HS-5 (cell line): ENCODE measurements at regions not wholly inside any gene's neighbourhood (a gene's known extent, or its start where the extent isn't known, plus 50 kb on each side); places are given as distances from the start of the nearest gene placed in this dataset.

Experiments
- DNase-seq: peaks from one replicate; pipeline ENCODE4 v3.0.0-alpha.2; 2012; ENCODE audit warnings: low read depth

DNA sequence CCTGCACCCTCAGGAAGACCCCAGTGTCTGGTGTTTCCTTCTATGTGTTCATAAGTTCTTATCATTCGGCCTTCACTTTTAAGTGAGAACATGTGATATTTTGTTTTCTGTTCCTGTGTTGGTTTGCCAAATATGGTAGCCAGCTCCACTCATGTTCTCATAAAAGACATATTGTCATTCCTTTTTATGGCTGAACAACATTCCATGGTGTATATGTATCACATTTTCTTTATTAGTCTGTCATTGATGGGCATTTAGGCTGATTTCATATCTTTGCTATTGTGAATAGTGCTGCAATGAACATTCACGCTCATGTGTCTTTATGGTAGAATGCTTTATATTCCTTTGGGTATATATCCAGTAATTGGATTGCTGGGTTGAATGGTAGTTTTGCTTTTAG lies 645.1 kb downstream of the SLC16A7 start:
- DNase-seq, result no peak

DNA sequence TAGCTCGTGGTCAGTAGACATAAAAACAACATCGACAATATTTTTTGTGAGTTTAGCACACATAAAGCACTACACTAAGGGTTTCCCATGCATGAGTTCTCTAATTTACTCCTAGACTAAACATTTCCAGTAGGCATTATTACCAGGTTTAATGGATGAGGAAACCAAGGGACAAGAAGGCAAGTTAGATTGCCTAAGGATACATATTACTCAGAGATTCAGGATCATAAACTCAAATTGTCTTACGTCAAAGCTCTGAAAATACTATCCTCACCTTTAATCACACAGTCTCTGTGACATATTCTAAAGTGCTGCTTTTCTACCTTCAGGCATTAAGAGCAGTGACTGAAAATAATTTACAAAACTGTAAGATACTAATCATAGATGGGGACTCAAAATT lies 655.3 kb downstream of the SLC16A7 start:
- no peak for DNase-seq

DNA sequence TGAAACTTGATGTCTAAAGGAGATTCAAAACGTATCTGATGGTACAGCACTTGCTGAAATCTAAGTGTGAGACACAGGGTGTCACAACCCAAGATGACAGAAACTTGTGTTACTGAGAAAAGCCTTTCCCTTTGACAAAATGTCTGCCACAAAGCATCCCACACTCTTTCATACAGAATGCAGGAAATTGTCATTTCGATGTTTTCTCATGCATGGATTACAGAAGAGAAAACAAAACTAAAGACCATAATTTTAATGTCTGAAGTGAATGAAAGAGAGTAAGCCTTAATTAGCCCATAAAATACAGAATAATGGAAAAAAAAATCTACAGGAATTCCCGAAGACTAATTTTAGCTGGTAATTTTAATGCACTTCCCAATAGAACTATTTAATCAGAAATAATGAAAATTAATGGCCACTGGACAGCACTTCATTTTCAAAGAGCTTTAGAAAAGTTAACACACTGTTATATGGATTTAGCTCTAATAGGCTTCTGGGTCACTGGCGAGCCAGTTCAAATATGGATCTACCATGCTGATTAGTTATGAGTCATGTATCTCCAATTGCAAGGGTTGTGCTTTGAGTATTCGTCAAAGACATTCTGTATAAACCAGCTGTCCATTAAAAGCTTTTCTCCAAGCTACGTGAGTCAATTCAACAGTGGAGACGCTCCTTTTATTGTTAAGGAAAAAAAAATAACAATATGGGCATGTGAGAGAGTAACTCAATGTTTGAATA lies 656.7 kb downstream of the SLC16A7 start:
- DNase-seq, result no peak

DNA sequence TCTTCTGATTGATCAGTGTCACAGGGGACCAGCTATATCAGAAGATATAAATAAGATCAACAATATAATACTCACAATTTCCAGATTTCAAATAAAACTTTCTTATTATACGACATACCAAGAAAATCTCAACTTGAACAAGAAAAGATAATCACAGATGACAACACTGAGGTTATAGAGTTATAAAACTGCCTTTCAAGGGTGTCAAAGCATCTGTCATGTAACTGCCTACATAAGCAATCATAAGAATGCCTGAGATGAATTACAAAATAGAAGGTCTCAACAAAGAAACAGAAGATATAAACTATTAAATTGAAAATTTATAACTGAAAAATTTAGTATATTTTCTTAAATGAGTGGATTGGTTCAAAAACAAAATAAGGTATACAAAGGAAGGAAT lies 659.2 kb downstream of the SLC16A7 start:
- DNase-seq, result no peak

DNA sequence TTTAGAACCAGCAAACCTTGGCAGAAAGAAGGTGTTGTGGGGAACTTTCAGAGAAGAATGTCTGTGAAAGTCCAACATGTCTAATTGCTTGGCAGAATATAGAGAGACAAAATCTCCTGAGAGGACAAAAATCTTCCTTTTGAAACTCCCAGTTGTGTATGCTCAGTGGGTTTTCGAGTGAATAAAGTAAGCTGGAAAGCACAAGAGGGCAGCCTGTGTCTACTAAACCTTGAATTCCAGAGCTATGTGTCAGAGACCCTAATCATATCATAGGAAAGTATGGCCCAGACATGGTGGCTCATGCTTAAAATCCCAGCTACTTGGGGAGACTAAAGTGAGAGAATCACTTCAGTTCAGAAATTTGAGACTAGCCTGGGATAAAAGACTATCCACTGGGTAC lies 661.2 kb downstream of the SLC16A7 start:
- DNase-seq, result peak; percentile 58

DNA sequence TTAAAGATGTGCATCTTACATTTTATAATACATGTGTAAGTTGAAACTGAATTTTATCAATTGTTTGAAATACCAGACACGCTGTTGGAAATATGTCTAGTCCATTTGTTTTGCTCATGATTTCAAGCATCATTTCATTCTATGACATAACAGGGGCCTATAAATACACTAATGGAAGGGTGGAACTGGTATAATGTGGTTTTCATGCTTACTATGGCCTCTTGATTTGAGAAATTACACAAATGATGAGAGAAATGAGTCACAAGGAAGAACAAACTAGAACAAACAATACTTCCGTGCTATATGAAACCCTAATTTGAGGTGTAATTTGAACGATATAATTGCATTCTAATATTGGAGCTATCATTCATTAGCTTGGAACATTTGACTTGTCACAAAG lies 663.4 kb downstream of the SLC16A7 start:
- DNase-seq, result no peak

DNA sequence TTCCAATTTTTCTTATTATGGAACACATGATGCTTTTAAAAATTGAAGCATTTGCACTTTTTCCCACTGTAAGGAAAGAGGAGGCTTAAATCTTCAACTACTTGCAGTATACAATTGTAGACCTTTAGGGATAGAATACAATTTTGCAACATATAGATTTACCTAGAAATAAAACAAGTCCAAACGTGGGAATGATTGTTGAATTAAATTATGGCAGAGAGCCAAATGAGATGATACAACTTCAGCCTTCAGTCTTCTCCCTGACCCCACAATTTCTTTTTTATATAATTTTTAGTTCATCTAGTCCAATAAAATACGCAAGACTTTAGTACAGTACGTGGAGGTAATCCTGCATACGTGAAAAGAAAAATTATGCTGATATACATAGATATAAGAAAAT lies 666.5 kb downstream of the SLC16A7 start:
- no peak for DNase-seq

DNA sequence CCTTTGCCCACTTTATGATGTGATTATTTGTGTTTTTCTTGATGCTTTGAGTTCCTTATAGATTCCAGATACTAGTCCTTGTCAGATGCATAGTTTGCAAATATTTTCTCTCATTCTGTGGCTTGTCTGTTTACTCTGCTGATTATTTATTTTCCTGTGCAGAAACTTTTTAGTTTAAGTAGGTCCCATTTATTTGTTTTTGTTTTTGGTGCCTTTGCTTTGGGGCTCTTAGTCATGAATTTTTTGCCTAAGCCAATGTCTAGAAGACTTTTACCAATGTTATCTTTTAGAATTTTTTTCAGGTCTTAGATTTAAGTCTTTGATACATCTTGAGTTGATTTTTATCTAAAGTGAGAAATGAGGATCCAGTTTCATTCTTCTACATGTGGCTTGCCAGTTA lies 667.3 kb downstream of the SLC16A7 start:
- DNase-seq, result no peak

DNA sequence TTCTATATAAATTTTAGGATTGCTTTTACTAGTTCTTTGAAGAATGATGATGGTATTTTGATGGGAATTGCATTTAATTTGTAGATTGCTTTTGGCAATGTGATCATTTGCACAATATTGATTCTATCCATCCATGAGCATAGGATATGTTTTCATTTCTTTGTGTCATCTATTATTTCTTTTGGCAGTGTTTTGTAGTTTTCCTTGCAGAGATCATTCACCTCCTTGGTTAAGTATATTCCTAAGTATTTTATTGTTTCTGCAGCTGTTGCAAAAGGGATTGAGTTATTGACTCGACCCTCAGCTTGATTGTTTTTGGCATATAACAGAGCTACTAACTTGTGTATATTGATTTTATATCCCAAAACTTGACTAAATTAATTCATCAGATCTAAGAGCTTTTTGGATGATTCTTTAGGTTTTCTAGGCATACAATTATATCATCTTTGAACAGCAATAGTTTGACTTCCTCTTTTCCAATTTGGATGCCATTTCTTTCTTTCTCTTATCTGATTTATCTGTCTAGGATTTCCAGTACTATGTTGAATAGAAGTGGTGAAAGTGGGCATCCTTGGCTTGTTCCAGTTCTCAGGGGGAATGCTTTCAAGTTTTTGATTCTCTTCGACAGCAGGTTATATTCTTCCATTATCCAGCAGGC lies 668.1 kb downstream of the SLC16A7 start:
- DNase-seq, result no peak

DNA sequence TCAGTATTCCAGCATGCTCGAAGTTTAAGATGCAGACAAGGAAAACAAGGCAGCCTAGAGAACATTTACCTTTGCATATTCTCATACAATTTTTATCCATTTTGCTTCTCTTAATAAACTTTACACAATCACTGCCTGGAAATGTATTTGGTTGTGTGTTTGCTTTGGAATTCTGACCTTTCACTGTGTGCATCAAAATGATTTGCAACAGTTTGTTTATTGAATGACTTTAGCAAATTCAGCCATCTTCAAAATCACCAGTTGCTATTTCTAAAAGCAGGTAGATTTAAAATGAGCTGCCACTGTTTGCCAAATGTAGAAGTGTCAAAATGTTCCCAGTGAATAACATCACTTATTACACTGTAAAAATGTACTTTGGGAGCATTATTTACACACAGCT lies 669.9 kb downstream of the SLC16A7 start:
- DNase-seq, result no peak

DNA sequence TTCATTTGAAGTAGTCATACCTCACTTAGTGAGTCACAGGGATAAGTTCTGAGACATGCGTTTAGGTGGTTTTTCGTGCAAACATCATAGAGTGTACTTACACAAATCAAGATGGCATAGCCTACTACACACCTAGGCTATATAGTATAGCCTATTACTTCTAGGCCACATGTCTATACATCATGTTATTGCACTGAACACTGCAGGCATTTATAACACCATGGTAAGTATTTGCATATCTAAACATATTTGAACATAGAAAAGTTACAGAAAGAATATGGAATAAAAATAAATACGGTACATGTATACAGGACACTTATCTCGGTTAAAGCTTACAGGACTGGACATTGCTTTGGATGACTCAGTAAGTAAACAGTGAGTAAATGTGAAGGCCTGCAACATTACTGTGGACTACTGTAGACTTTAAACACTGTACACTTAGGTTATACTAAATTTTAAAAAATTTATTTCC lies 670.6 kb downstream of the SLC16A7 start:
- peak; percentile 63 for DNase-seq

DNA sequence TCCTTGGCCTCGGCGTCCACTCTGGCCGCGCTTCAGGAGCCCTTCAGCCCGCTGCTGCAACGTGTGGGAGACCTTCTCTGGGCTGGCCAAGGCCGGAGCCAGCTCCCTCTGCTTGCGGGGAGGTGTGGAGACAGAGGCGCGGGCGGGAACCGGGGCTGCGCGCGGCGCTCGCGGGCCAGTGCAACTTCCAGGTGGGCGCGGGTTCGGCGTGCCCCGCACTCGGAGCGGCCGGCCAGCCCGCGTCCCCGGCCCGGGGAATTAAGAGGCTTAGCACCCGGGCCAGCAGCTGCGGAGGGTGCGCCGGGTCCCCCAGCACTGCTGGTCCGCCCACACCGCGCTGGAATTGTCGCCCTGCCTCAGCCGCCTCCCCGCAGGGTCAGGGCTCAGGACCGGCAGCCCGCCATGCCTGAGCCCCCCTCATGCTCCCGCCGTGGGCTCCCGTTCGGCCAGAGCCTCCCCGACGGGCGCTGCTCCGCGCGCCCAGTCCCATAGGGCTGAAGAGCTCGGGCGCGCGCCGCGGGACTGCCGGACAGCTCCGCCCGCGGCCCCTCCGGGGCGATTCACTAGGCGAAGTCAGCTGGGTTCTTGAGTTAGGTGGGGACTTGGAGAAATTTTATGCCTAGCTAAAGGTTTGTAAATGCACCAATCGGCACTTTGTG lies 673.9 kb downstream of the SLC16A7 start:
- DNase-seq, result no peak

DNA sequence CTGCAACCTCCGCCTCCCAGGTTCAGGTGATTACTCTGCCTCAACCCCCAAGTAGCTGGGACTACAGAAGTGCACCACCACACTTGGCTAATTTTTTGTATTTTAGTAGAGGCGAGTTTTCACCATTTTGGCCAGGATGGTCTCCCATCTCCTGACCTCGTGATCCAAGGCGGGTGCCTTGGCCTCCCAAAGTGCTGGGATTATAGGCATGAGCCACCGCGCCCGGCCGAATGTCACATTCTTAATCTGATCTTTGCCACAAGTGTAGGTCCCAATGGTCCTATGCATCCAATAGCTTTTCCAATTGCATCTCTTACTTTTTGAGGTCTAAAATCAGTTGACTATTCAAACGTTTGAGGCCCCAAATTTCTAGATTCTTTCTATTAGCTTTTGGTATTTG lies 676.0 kb downstream of the SLC16A7 start:
- DNase-seq, result no peak

DNA sequence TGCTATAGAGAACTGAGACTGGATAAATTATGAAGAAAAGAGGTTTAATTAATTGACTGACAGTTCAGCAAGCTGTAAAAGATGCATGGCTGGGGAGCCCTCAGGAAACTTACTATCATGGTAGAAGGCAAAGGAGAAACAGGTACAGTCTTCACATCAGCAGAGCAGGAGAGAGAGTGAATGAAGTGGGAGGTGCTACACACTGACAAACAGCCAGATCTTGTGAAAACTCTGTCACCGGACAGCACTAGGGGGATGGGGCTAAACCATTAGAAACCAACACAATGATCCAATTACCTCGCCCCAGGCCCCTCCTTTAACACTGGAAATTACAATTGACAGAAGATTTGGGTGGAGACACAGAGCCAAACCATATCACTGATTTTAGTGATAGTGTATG lies 682.4 kb downstream of the SLC16A7 start:
- no peak for DNase-seq

DNA sequence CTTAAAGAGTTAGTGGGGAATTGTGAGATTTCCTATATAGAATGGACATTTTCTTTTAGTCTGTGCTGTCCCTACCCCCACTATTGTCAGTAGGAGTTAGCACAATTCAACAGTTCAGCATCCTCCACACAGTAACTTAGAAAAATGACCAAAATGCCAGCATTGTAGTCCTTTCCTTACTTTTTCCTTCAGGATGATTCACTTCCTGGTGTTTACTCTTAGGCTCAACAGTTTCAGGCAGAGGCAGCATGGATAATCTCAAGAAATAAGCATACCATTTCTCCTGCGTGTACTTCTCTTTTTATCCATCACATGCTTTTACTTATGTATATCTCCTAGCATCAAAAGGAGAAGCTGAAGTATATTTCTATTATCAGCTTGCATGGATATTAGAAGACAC lies 683.4 kb downstream of the SLC16A7 start:
- no peak for DNase-seq

DNA sequence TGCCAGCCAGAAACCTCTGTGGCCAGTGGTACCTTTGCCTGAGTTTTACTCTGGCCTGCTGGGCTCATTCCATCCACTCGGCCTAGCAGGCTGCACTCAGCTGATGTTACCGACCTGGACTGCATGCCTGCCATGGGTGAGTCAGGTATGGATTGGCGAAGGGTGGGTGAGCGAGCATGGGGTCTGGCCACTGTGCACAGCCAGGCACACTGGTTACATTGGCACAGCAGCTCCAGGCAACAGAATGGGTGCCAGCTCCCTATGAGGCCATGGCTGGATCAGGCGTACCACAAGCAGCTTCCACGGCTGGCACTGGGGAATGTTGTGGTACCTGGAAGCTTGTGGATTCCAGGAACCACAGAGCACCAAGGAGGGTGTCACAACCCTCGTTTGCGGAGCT lies 685.7 kb downstream of the SLC16A7 start:
- no peak for DNase-seq

DNA sequence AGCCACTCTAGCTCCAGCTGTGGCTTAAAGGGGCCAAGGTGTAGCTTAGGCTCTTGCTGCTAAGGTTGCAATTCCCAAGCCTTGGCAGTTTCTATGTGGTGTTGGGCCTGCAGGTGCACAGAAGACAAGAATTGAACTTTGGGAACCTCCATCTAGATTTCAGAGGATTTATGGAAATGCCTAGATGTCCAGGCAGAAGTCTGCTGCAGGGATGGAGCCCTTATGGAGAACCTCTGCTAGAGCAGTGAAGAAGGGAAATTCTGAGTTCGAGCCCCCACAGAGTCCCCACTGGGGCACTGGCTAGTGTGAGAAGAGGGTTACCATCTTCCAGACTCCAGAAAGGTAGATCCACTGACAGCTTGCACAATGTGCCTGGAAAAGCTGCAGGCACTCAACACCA lies 694.7 kb downstream of the SLC16A7 start:
- no peak for DNase-seq

DNA sequence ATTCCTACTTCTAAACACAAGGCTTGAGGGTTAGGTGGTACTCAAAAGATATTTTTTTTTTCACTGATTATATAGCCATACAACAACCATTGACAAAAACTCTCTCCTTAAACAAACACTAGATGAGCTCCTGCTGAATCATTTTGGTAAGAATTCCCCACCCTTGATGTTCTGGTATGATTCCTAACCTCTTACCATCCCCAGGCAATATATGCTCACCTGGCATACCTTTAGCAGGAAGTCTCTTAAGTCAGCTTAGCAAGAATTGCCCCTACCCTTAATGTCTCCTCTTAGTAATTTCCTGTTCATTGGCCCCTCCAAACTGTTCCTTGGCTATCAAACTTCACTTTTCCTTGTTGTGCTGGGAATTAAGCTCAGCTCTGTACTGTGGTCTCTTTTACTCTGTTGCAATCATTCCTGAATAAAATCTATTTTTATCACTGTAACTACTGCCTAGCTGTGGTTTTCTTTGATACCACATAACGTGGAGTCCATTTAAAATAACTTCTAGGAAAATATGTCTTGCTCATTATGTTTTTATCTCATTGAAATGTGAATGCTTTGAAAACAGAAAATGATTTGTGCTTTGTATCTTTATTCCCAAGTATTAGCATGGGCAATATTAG lies 712.6 kb downstream of the SLC16A7 start:
- DNase-seq, result no peak

DNA sequence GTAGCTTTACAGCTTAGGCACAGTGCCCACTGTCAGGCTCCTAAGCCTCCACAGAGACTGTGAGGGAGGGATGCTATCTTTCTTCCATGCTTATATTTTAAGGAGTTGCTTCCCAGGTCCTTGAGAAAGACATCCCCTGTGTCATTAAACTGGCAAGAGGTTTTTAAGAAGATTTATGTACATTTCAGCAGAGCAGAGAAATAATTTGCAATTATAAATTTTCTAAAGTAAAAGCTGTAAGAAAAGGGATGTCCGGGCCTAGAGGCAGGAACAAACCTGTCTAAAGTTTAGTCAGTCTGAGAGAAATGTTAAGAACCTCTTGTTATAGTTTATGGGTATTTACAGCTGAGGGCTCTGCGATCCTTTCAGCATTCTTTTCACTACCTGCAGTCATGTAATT lies 716.1 kb downstream of the SLC16A7 start:
- DNase-seq, result no peak

DNA sequence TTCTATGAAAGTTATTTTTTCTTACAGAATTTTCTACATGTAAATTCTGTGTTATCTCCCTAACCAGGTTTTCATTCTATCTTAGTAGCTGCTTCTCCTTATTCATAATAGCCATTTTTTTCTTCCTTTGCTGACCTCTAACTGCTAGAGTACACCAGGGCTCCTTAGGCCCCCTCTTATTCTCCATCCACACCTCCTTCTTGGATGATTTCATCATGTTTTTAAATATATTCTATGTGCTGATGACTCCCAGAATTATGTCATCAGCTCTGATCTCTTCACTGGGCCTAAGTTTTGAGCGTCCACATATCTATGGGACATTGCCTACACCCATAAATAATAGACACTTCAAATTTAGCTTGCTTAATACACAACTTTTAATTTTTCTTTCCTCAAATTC lies 721.5 kb downstream of the SLC16A7 start:
- DNase-seq, result no peak

DNA sequence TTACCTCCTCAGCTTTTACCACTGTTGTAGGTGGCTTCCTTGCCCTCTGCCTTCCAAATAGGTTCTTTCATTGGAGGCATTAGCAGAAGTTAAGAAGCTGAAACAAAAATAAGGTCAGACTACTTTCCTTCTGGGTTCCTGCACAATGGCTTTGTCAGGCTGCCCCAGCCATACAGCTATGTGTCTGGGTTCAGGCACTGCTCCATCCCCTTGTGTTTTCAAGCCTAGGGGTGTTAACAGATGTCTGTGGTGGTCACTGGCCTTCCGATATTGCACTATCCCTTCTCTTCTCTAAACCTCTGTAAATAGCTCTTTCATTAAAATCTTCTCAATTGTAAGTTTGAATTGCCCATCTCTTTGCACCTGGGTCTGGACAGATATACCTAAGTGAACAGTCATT lies 728.9 kb downstream of the SLC16A7 start:
- no peak for DNase-seq

DNA sequence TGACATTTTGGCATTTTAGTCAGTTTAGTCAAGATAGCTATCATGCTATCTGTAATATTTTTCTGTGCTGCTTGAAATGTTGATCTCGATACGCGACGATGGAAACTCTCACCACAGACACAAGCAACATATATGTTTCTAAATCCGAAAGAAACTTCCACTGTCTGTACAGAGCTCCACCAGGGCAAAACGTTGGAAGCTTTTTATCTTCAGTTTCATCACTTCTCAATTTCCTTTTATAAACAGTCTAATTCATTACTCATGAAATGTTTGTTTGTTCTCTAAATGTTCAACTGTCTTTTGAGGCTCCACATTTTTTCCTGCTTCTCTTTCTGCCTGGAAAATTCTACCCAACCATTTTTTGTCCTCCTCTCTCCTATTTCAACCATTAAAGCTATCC lies 737.6 kb downstream of the SLC16A7 start:
- DNase-seq, result no peak

DNA sequence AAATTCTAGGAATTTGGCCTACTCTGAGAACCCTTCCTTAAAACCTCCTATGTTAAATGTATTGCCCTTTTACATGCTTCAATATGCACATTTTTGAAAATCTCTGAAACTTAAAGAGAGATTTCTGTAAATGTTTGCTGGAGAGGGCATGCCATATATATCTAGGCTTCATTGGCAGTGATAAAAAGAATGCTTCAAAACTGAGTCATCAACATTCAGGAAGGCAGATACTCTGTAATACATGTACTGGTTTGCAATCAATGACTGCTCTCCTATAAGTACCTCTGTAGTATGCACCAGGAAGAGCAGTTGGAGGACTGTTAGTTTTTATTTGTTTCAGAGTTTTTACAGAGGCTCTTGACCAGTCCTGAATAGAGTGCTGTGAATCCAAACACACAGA lies 739.9 kb downstream of the SLC16A7 start:
- DNase-seq, result peak; percentile 53
